Endothelial cell of umbilical vein (primary cell): ENCODE measurements at regions not wholly inside any gene's neighbourhood (a gene's known extent, or its start where the extent isn't known, plus 50 kb on each side); places are given as distances from the start of the nearest gene placed in this dataset.

Experiments
- BruUV-seq: library from RNA; stranded (reverse); fragments of 400-500 nt; replicated peaks from 2 replicates; lab custom pipeline; 2021; lab: Mats Ljungman, UMichigan
- CTCF ChIA-PET: fragments of 300-600, 350-600 bp; sonication (Branson Sonifier 250); formaldehyde crosslinking; loops from one replicate; lab custom pipeline; 2021; ENCODE audit warnings: antibody characterized with exemption, inconsistent platforms; lab: Charles Lee
- POLR2A ChIA-PET: fragments of 300-600, 350-600 bp; sonication (Branson Sonifier 250); formaldehyde crosslinking; loops from one replicate; lab custom pipeline; 2021; ENCODE audit warnings: antibody characterized with exemption, inconsistent platforms; lab: Charles Lee
- DNase-seq: peaks from one replicate; pipeline ENCODE4 v3.0.0-alpha.2; 2011; ENCODE audit warnings: low read depth, low spot score
- FAIRE-seq: peaks from 2 replicates; lab custom pipeline; 2011; peaks lifted over from hg19 to GRCh38; lab: Jason Lieb, UNC
- H2AFZ ChIP-seq: 2 replicates; pipeline ENCODE4 v1.6.0; 2012; ENCODE audit warnings: low read depth, low read length, control low read depth, inconsistent platforms
- H3K27ac ChIP-seq: 2 replicates; pipeline ENCODE4 v1.5.1; 2011; ENCODE audit warnings: low read depth, mild to moderate bottlenecking, control low read depth, low read length, moderate library complexity; ENCODE audit not compliant: insufficient read depth
- H3K27me3 ChIP-seq, 2 experiments: 2 replicates each; pipeline versions ENCODE4 v1.6.0 to v1.6.1; 2011; ENCODE audit warnings: low read length in 2 of 2, mixed read lengths in 1 of 2; ENCODE audit not compliant: control insufficient read depth in 2 of 2, insufficient read depth in 2 of 2
- H3K36me3 ChIP-seq, 2 experiments: 2 replicates in 1 of 2; 3 replicates in 1 of 2; pipeline ENCODE4 v1.5.1; 2011; ENCODE audit warnings: low read length in 2 of 2, mild to moderate bottlenecking in 1 of 2, moderate library complexity in 1 of 2; ENCODE audit not compliant: control insufficient read depth in 2 of 2, insufficient read depth in 2 of 2; ENCODE audit errors: extremely low read depth in 1 of 2
- H3K4me1 ChIP-seq: 3 replicates; pipeline ENCODE4 v1.5.1; 2011; ENCODE audit warnings: mild to moderate bottlenecking, low read length; ENCODE audit not compliant: control insufficient read depth, insufficient read depth; ENCODE audit errors: extremely low read depth
- H3K4me2 ChIP-seq: 2 replicates; pipeline ENCODE4 v1.6.1; 2011; ENCODE audit warnings: low read length, control low read depth, mixed read lengths; ENCODE audit not compliant: insufficient read depth
- H3K4me3 ChIP-seq, 3 experiments: fragments of 200-600 bp in 1 of 3; sonication (generic), shearing (Covaris generic) in 1 of 3; replicated peaks in 1 of 3; 2 replicates each; pipeline ENCODE4 v1.5.1; 2011 to 2016; ENCODE audit warnings: control low read depth in 3 of 3, low read length in 3 of 3, mild to moderate bottlenecking in 2 of 3, inconsistent platforms in 1 of 3, low read depth in 1 of 3, moderate library complexity in 1 of 3; ENCODE audit not compliant: insufficient read depth in 1 of 3
- H3K79me2 ChIP-seq: 2 replicates; pipeline ENCODE4 v1.6.0; 2012; ENCODE audit warnings: low read length, inconsistent platforms; ENCODE audit not compliant: control insufficient read depth, insufficient read depth
- H3K9ac ChIP-seq: replicated peaks from 2 replicates; pipeline ENCODE3; 2011; ENCODE audit warnings: low read length, control low read depth; ENCODE audit not compliant: insufficient read depth; ENCODE audit errors: extremely low read depth
- H3K9me1 ChIP-seq: replicated peaks from 3 replicates; pipeline ENCODE4 v1.6.0; 2011; ENCODE audit warnings: mild to moderate bottlenecking, low read length; ENCODE audit not compliant: control insufficient read depth, insufficient read depth; ENCODE audit errors: extremely low read depth
- H3K9me3 ChIP-seq: replicated peaks from 2 replicates; pipeline ENCODE4 v1.5.1; 2012; ENCODE audit warnings: low read length, inconsistent platforms; ENCODE audit not compliant: control insufficient read depth, insufficient read depth
- H4K20me1 ChIP-seq: replicated peaks from 2 replicates; pipeline ENCODE3; 2011; ENCODE audit warnings: mild to moderate bottlenecking, low read length; ENCODE audit not compliant: control insufficient read depth, insufficient read depth; ENCODE audit errors: extremely low read depth
- CTCF ChIP-seq, 2 donors: IDR thresholded peaks; 1 replicate in 1 of 2; 2 replicates in 1 of 2; pipeline ENCODE4 v1.5.1; 2011; ENCODE audit warnings: low read length in 2 of 2, mild to moderate bottlenecking in 2 of 2, moderate library complexity in 2 of 2, control low read depth in 1 of 2, inconsistent platforms in 1 of 2, low read depth in 1 of 2; ENCODE audit not compliant: insufficient read depth in 1 of 2; ENCODE audit errors: extremely low read depth in 1 of 2
- EZH2 ChIP-seq: IDR thresholded peaks from 2 replicates; pipeline ENCODE4 v1.6.1; 2012; ENCODE audit warnings: borderline replicate concordance, low read depth, mild to moderate bottlenecking, moderate library complexity, low read length, inconsistent platforms; ENCODE audit not compliant: severe bottlenecking
- FOS ChIP-seq: IDR thresholded peaks from 2 replicates; pipeline ENCODE4 v1.6.1; 2011; ENCODE audit warnings: mild to moderate bottlenecking, low read length, moderate library complexity, borderline replicate concordance; ENCODE audit not compliant: insufficient read depth
- GATA2 ChIP-seq: IDR thresholded peaks from 2 replicates; pipeline ENCODE4 v1.7.0; 2011; ENCODE audit warnings: low read depth, mild to moderate bottlenecking, moderate library complexity, mixed read lengths, low read length; ENCODE audit not compliant: insufficient read length, insufficient read depth
- JUN ChIP-seq: IDR thresholded peaks from 2 replicates; pipeline ENCODE4 v1.6.1; 2011; ENCODE audit warnings: borderline replicate concordance, low read depth; ENCODE audit not compliant: insufficient read length, insufficient read depth
- MAX ChIP-seq: IDR thresholded peaks from 2 replicates; pipeline ENCODE4 v1.6.1; 2011; ENCODE audit not compliant: insufficient read depth, insufficient read length
- MYC ChIP-seq: IDR thresholded peaks from one replicate; pipeline ENCODE4 v1.6.1; 2011; ENCODE audit warnings: mild to moderate bottlenecking, low read depth, low read length
- POLR2A ChIP-seq: IDR thresholded peaks from 2 replicates; pipeline ENCODE4 v1.6.1; 2012; ENCODE audit warnings: low read depth, mild to moderate bottlenecking, control low read depth, low read length
- POLR2AphosphoS5 ChIP-seq: IDR thresholded peaks from 2 replicates; pipeline ENCODE4 v1.6.1; 2012; ENCODE audit warnings: low read depth, mild to moderate bottlenecking, control low read depth, low read length, moderate library complexity; ENCODE audit not compliant: insufficient read depth
- dilution Hi-C: fragments of 300-500 bp; cut with MboI; formaldehyde crosslinking; loops from one replicate; pipeline ENCODE4 v1.15.0; 2019; ENCODE audit warnings: low sequenced_read_pairs; ENCODE audit not compliant: extremely low pct_ligation_motif_present
- intact Hi-C: fragments of 100-400 bp; cut with micrococcal nuclease; formaldehyde crosslinking; loops from one replicate; pipeline ENCODE4 v1.10.0; 2022

GRCh38 chr4:154044742-154045485 lies 256.0 kb upstream of the SFRP2 start:
- Histone ChIP-seq H3K9me1 (no peaks in the 10 kb centered on the region), H3K27ac (no peak overlapping the region), H3K4me2 (no peak overlapping the region), H3K4me1 (no peaks in the 10 kb centered on the region), H3K9ac (no peak overlapping the region), H3K36me3 (no peaks in the 10 kb centered on the region), H3K9me3 (peaks cover 4% of the 10 kb centered on the region), H3K79me2 (no peaks in the 10 kb centered on the region), H4K20me1 (no peaks in the 10 kb centered on the region), H3K4me3 (no peak overlapping the region), H2AFZ (no peak overlapping the region), H3K27me3 (no peaks in the 10 kb centered on the region)
- dilution Hi-C loops (no loop called here), intact Hi-C loops (no loop called here)
- ChIA-PET POLR2A (no interaction called here), CTCF (no interaction called here)
- FAIRE-seq (no peak), DNase-seq (no peak)
- BruUV-seq = no TSS peak
- TF ChIP-seq EZH2 = no peak
- no peak for TF ChIP-seq POLR2AphosphoS5
- no peak for TF ChIP-seq GATA2
- no peak for TF ChIP-seq CTCF (IDR thresholded peaks at IDR 0.05; ENCODE audit: extremely low read depth in 1 of 2, insufficient read depth in 1 of 2, low read depth in 1 of 2, low read length in 2 of 2)
- no peak for TF ChIP-seq JUN
- TF ChIP-seq POLR2A = no peak
- TF ChIP-seq MYC = no peak
- no peak for TF ChIP-seq MAX
- no peak for TF ChIP-seq FOS
